HG03066 (cell line): ENCODE measurements at regions not wholly inside any gene's neighbourhood (a gene's known extent, or its start where the extent isn't known, plus 50 kb on each side); places are given as distances from the start of the nearest gene placed in this dataset.
"Not testable (repeated sequence)": the region's sequence is repeated elsewhere in the genome, so short reads cannot be mapped to it uniquely, and the experiment has no call there.

Experiments used
- ATAC-seq: cut with Tn5 transposase; IDR thresholded peaks from one replicate; pipeline ENCODE4 v1.9.1; 2021; ENCODE audit warnings: low read depth; ENCODE audit not compliant: unreplicated experiment

DNA sequence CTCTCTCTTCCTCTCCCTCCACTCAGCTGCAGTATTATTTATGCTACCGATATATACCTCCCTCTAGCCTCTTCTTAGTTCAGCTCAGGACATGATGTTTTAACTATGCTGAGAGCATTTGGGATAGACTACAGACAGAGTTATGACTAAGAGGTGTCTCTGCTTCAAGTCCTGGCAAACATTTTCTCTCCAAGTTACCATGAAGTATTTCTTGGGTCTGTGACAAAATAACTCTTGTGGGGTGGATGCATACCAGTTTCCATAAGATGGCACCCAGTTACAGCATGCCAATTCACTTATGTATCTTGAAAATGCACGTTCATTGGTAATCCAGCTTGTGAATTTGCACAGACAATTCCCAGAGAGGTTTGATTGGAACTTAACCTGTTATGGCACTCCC lies 737.6 kb downstream of the SLC4A3 start:
- ATAC-seq, result no peak

DNA sequence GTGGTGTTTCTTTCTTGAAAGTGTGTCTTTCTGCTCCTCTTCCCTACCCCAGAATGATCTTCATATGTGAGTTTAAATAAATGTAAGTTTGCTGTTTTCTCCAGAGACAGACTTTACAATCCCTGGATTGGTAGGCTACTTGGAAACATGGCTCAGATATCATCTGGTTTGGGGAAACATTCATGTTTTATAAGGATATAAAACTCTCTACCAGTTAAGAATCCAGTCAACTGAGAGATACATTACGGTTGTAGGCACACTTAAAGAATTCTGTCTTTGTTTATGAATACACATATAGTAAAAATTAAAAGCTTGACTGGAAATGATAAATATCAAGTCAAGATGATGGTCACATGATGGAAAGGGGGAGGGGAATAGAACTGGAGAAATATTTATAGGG lies 739.3 kb downstream of the SLC4A3 start:
- no peak for ATAC-seq

DNA sequence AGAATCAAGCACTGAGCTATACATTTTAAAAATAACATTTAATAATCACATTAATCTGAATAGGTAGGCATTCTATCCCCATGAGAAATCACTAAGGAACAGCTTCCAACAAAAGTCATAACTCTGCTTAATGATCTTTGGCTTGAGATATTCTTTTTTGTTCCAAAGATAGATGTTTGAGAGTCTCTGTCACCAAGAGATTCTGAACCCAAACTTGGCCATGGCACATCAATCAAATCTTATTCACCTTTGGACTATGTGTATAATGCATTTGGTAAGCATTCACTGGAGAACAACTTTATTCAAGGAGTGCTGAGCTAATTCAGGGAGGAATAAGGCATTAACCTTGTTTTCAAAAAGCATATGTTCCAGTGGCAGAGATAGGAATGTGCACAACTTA lies 743.3 kb downstream of the SLC4A3 start:
- ATAC-seq, result no peak

- ATAC-seq, result no peak
These were observed 743.8 kb downstream of the SLC4A3 start for GRCh38 chr2:220371211-220371610.

DNA sequence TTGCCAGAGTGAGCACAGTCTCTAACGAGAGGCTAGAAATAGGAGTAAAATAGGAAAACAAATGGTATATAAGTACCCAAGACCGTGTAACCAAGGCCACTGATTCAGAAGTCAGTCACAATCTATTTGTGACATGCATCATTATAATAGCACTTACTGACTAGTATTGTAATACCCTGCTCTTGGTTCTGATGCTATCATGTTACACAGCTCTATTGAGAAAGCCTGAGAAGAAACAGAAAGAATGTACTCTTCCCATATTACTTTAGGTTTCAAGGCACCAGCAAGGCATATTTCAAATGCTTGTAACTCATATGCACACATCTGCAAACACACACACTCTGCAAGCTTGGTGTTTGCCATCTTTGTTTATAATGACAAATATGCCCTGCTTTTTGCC lies 746.4 kb downstream of the SLC4A3 start:
- no peak for ATAC-seq

- ATAC-seq, result no peak
These were observed 746.9 kb downstream of the SLC4A3 start for GRCh38 chr2:220374282-220374681.

- ATAC-seq, result no peak
These were observed 750.2 kb downstream of the SLC4A3 start for GRCh38 chr2:220377482-220378155.

DNA sequence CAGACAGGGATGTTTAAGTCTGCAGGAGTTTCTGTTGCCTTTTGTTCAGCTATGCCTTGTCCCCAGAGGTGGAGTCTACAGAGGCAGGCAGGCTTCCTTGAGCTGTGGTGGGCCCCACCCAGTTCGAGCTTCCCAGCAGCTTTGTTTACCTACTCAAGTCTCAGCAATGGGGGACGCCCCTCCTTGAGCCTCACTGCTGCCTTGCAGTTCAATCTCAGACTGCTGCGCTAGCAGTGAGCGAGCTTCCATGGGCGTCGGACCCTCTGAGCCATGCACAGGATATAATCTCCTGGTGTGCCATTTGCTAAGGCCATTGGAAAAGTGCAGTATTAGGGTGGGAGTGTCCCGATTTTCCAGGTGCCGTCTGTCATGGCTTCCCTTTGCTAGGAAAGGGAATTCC lies 760.3 kb downstream of the SLC4A3 start:
- not testable (repeated sequence) for ATAC-seq

DNA sequence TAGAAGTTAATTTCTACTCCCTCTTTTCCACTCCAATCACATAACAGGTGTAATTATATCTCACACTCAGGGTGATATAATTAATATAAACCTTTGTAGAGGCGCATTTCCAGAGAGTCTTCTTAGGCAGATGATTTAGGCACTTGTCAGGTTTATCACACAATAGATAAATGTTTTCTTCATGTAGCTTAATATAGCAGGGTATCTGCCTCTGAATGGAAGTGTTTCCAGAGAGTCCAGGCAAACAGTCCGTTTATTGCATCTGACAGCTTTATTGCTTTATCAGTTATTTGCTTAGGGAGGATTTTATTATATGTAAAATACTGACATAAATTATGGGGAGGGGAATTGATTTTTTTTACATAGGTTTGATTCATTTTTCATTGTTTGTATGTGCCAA lies 766.3 kb downstream of the SLC4A3 start:
- ATAC-seq, result no peak

GRCh38 chr2:220394433-220394832 lies 767.0 kb downstream of the SLC4A3 start:
- ATAC-seq, result no peak

DNA sequence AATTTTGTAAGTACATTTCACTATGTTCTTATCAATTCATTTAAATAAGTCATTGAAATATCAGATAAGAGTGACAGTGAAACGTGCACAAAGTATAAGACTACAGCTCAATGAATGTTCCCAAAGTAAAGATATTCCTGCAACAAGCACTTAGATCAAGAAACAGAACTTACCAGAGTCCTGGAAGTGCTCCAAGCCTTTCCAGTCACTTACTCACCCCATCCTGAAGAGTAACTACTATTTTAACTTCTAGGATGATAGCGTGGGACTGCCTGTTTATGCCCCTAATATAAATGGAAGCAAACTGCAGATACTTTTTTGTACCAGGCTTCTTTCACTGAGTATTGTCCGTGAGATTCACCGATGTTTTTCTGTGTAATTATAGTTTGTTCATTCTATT lies 768.9 kb downstream of the SLC4A3 start:
- no peak for ATAC-seq

DNA sequence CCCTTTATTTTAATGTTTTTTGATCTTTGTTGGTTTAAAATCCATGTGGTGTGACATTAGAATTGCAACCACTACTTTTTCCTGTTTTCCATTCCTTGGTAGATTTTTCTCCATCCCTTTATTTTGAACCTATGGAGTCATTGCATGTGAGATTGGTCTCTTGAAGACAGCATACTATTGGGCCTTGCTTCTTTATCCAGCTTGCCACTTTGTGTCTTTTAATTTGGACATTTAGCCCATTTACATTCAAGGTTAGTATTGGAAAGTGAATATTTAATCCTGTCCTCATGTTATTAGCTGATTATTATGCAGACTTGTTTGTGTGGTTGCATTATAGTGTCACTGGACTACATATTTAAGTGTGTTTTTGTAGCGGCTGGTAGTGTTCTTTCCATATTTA lies 782.9 kb downstream of the SLC4A3 start:
- ATAC-seq, result no peak

GRCh38 chr2:220417503-220417902 lies 790.1 kb downstream of the SLC4A3 start:
- no peak for ATAC-seq

DNA sequence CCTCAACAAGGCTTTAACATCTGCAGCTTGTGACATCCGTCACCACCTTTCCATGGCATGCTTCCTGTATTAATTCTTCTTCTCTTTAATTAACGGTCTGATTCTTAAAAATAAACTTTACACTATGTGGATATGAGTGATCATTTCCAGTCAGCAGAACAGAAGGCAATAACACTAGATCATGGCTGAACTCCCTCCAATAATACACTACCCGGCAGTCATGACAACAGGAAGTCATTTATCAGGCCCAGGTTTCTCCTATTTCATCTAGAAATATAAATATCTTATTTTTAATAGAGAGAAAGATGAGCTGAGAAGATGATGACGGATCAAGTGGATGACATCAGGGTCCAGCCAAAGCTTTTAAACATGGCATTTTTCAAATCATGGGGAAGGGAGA lies 792.2 kb downstream of the SLC4A3 start:
- ATAC-seq, result no peak

GRCh38 chr2:220420820-220421219 lies 793.4 kb downstream of the SLC4A3 start:
- ATAC-seq, result no peak

DNA sequence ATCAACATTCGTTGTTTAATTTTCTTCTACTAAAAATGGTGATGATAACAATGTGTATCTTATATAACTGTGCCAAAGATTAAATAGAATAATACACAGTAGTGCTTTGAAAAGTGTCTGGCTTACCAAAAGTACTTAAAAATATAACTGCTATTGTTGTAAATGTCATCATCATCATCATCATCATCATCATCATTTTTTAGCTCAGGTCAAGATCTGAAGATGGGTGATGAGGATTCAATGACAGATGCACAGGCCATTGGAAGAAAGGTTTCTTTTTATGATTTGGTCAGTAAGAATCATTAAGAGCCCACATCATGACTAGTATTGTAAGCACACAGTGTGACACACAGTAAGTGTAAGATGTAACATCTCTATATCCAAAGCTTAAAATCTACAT lies 795.2 kb downstream of the SLC4A3 start:
- ATAC-seq, result no peak

DNA sequence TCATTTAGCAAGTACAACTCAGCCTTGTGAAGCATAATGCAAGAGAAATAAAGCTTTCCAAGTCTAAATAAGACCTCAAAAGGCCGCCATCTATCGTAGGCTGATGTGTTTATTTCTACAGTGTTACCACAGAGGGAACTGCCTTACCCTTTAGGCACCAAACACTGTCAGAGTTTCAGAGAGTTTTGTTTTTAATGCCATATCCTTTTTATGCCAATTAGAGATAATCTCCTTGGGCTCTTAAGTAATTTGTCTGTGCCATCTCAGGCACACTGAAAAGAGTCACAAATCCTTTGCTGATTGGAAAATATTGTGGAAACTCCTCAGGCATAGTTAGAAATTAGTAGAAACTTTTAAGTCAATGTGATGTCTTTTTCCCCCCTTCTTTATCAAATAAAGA lies 797.1 kb downstream of the SLC4A3 start:
- ATAC-seq, result no peak

GRCh38 chr2:220432645-220433044 lies 805.2 kb downstream of the SLC4A3 start:
- ATAC-seq, result no peak

GRCh38 chr2:220433131-220433530 lies 805.7 kb downstream of the SLC4A3 start:
- no peak for ATAC-seq

GRCh38 chr2:220434385-220434784 lies 807.0 kb downstream of the SLC4A3 start:
- no peak for ATAC-seq

GRCh38 chr2:220437938-220438337 lies 810.5 kb downstream of the SLC4A3 start:
- ATAC-seq, result no peak

DNA sequence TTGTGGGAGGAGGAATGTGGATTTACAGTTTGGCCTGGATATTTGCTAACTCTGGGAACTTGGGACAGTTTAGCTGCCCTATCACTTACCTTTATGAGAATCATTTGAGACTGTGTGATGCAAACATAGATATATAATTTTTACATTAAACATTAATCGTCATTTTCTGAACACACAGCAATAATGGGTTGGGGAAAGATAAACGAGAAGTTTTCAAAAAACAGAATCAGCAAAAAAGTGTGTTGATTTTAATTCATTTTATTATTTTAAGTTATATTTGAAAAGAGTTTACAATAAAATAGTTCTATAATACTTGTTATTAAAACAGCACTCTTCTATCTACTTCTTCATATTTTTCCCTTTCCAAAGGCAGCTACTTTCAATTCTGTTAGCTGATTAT lies 813.3 kb downstream of the SLC4A3 start:
- no peak for ATAC-seq

- ATAC-seq, result no peak
These were observed 814.0 kb downstream of the SLC4A3 start for GRCh38 chr2:220441404-220441803.
